ENCODE measurements at regions not wholly inside any gene's neighbourhood (a gene's known extent, or its start where the extent isn't known, plus 50 kb on each side); places are given as distances from the start of the nearest gene placed in this dataset.

GRCh38 chr10:4067931-4068561 lies 283.0 kb upstream of the KLF6 start:
- Histone ChIP-seq H3K9me3 (no peaks in the 10 kb centered on the region), H3K36me3 (no peaks in the 10 kb centered on the region), H3K27me3 (no peaks in the 10 kb centered on the region), H3K27ac (no peak overlapping the region), H3K4me1 (no peaks in the 10 kb centered on the region), H3K4me3 (no peak overlapping the region)
- peak in 2 of 4 donors; percentile 44 to 72 for ATAC-seq
- TF ChIP-seq CTCF (IDR thresholded peaks at IDR 0.05): no peak
- intact Hi-C loops (cut with DNase I): no loop called here
- peak; percentile 45 for FAIRE-seq
- 42 to 51% methylated on average over 6 of the region's 6 CpGs for WGBS, 2 donors
- no peak for DNase-seq

- Histone ChIP-seq H3K4me1 (no peaks in the 10 kb centered on the region), H3K9me3 (no peaks in the 10 kb centered on the region), H3K4me3 (no peak overlapping the region), H3K36me3 (no peaks in the 10 kb centered on the region), H3K27ac (no peak overlapping the region), H3K27me3 (no peaks in the 10 kb centered on the region)
- FAIRE-seq: no peak
- ATAC-seq: peak in 2 of 4 donors; percentile 56 to 61
- WGBS, 2 donors: 58 to 71% methylated on average over 5 of the region's 5 CpGs
- DNase-seq: no peak
- intact Hi-C loops (cut with DNase I): no loop called here
- no peak for TF ChIP-seq CTCF (IDR thresholded peaks at IDR 0.05)
Measured at GRCh38 chr10:4067531-4067930, 282.5 kb upstream of the KLF6 start.

- ATAC-seq (no peak), DNase-seq (no peak), FAIRE-seq (no peak)
- Histone ChIP-seq H3K4me1 (no peaks in the 10 kb centered on the region), H3K27me3 (no peaks in the 10 kb centered on the region), H3K4me3 (no peak overlapping the region), H3K36me3 (no peaks in the 10 kb centered on the region), H3K9me3 (no peaks in the 10 kb centered on the region), H3K27ac (no peak overlapping the region)
- no peak for TF ChIP-seq CTCF (IDR thresholded peaks at IDR 0.05)
- 51 to 53% methylated on average over 4 of the region's 4 CpGs for WGBS, 2 donors
- intact Hi-C loops (cut with DNase I): no loop called here
Measured at GRCh38 chr10:4066581-4067390, 281.8 kb upstream of the KLF6 start.

GRCh38 chr10:4064489-4064888 lies 279.5 kb upstream of the KLF6 start:
- 73 to 82% methylated on average over 6 of the region's 6 CpGs for WGBS, 2 donors
- Histone ChIP-seq H3K27me3 (no peaks in the 10 kb centered on the region), H3K36me3 (no peaks in the 10 kb centered on the region), H3K4me1 (no peaks in the 10 kb centered on the region), H3K27ac (no peak overlapping the region), H3K4me3 (no peak overlapping the region), H3K9me3 (no peaks in the 10 kb centered on the region)
- no peak for FAIRE-seq
- no peak for ATAC-seq
- intact Hi-C loops (cut with DNase I): no loop called here
- no peak for DNase-seq
- TF ChIP-seq CTCF (IDR thresholded peaks at IDR 0.05): no peak

- Histone ChIP-seq H3K27ac (no peak overlapping the region), H3K4me1 (no peaks in the 10 kb centered on the region), H3K36me3 (no peaks in the 10 kb centered on the region), H3K4me3 (no peak overlapping the region), H3K9me3 (no peaks in the 10 kb centered on the region), H3K27me3 (no peaks in the 10 kb centered on the region)
- ATAC-seq (no peak), DNase-seq (no peak), FAIRE-seq (no peak)
- intact Hi-C loops (cut with DNase I): no loop called here
- WGBS, 2 donors: 75 to 86% methylated on average over 3 of the region's 3 CpGs
- TF ChIP-seq CTCF (IDR thresholded peaks at IDR 0.05): no peak
Measured at GRCh38 chr10:4063717-4064116, 278.7 kb upstream of the KLF6 start.

Measured in pancreas (tissue), 10 donors.